IMR-90 (cell line): ENCODE measurements at regions not wholly inside any gene's neighbourhood (a gene's known extent, or its start where the extent isn't known, plus 50 kb on each side); places are given as distances from the start of the nearest gene placed in this dataset.

ENCODE experiments used
- ATAC-seq: fragments of 200-7000 bp; cut with Tn5 transposase; 2 replicates; pipeline ENCODE4 v1.9.1; 2020; ENCODE audit warnings: low read depth, mild to moderate bottlenecking, moderate library complexity
- BruUV-seq: library from RNA; stranded (reverse); fragments of 400-500 nt; replicated peaks from 2 replicates; lab custom pipeline; 2021; lab: Mats Ljungman, UMichigan
- CTCF ChIA-PET: fragments of 300-600 bp; formaldehyde crosslinking; extraction: SDS; loops from one replicate; lab custom pipeline; 2021; ENCODE audit warnings: antibody characterized with exemption; lab: Yijun Ruan, JAX
- POLR2A ChIA-PET: fragments of 300-600 bp; sonication (Branson Sonifier 250); formaldehyde crosslinking; loops from one replicate; lab custom pipeline; 2022; ENCODE audit warnings: antibody characterized with exemption; ENCODE audit not compliant: unreplicated experiment; lab: Charles Lee
- DNase-seq: peaks from one replicate; pipeline ENCODE4 v3.0.0; 2013
- H2AFZ ChIP-seq: replicated peaks from 2 replicates; pipeline ENCODE3; 2013; ENCODE audit warnings: low read length, mild to moderate bottlenecking; ENCODE audit not compliant: poor library complexity
- H2AK5ac ChIP-seq: 2 replicates; pipeline ENCODE4 v1.6.1; 2013; ENCODE audit warnings: low read depth, low read length, inconsistent platforms
- H2AK9ac ChIP-seq: replicated peaks from 2 replicates; pipeline ENCODE3; 2013; ENCODE audit warnings: mild to moderate bottlenecking, low read depth, low read length, moderate library complexity; ENCODE audit not compliant: poor library complexity
- H2BK120ac ChIP-seq: 2 replicates; pipeline ENCODE4 v1.6.1; 2013; ENCODE audit warnings: low read depth, low read length, inconsistent platforms
- H2BK15ac ChIP-seq: 3 replicates; pipeline ENCODE4 v1.6.1; 2013; ENCODE audit warnings: low read depth, low read length, inconsistent platforms
- H2BK20ac ChIP-seq: 2 replicates; pipeline ENCODE4 v1.6.1; 2013; ENCODE audit warnings: low read depth, mild to moderate bottlenecking, inconsistent platforms, low read length, moderate library complexity
- H2BK5ac ChIP-seq: 2 replicates; pipeline ENCODE4 v1.6.1; 2013; ENCODE audit warnings: mild to moderate bottlenecking, low read depth, low read length, inconsistent platforms; ENCODE audit not compliant: poor library complexity, severe bottlenecking
- H3K14ac ChIP-seq: replicated peaks from 2 replicates; pipeline ENCODE4 v1.6.1; 2013; ENCODE audit warnings: low read depth, low read length, inconsistent platforms
- H3K18ac ChIP-seq: 2 replicates; pipeline ENCODE4 v1.6.1; 2013; ENCODE audit warnings: low read depth, low read length, control low read depth
- H3K23ac ChIP-seq: 2 replicates; pipeline ENCODE4 v1.6.1; 2013; ENCODE audit warnings: low read depth, low read length, inconsistent platforms
- H3K27ac ChIP-seq: 2 replicates; pipeline ENCODE4 v1.5.1; 2013; ENCODE audit warnings: mild to moderate bottlenecking, control low read depth, low read length; ENCODE audit not compliant: insufficient read depth
- H3K27me3 ChIP-seq: 2 replicates; pipeline ENCODE4 v1.6.1; 2013; ENCODE audit warnings: low read length; ENCODE audit not compliant: control insufficient read depth, insufficient read depth
- H3K36me3 ChIP-seq: 2 replicates; pipeline ENCODE4 v1.6.1; 2013; ENCODE audit warnings: low read length, mixed read lengths; ENCODE audit not compliant: control insufficient read depth, insufficient read depth
- H3K4ac ChIP-seq: 2 replicates; pipeline ENCODE4 v1.6.1; 2013; ENCODE audit warnings: low read depth, low read length, inconsistent platforms
- H3K4me1 ChIP-seq: 2 replicates; pipeline ENCODE4 v1.6.1; 2013; ENCODE audit warnings: low read length, mixed read lengths; ENCODE audit not compliant: control insufficient read depth, insufficient read depth
- H3K4me2 ChIP-seq: 2 replicates; pipeline ENCODE4 v1.6.1; 2013; ENCODE audit warnings: low read depth, mild to moderate bottlenecking, control low read depth, low read length, moderate library complexity
- H3K4me3 ChIP-seq: 2 replicates; pipeline ENCODE4 v1.5.1; 2013; ENCODE audit warnings: low read depth, mild to moderate bottlenecking, control low read depth, low read length, moderate library complexity; ENCODE audit not compliant: insufficient read depth
- H3K56ac ChIP-seq: 2 replicates; pipeline ENCODE4 v1.6.1; 2013; ENCODE audit warnings: low read length, inconsistent platforms; ENCODE audit not compliant: insufficient read depth; ENCODE audit errors: extremely low read depth
- H3K79me1 ChIP-seq, 2 experiments: 2 replicates each; pipeline ENCODE4 v1.6.1; 2013; ENCODE audit warnings: low read length in 2 of 2, inconsistent platforms in 1 of 2, low read depth in 1 of 2
- H3K9ac ChIP-seq: 2 replicates; pipeline ENCODE4 v1.6.1; 2013; ENCODE audit warnings: low read depth, low read length, control low read depth
- H3K9me1 ChIP-seq: 2 replicates; pipeline ENCODE4 v1.6.1; 2013; ENCODE audit warnings: low read length, inconsistent platforms; ENCODE audit not compliant: insufficient read depth
- H3K9me3 ChIP-seq: 2 replicates; pipeline ENCODE4 v1.6.1; 2013; ENCODE audit warnings: low read length; ENCODE audit not compliant: control insufficient read depth, insufficient read depth
- H4K20me1 ChIP-seq: 2 replicates; pipeline ENCODE4 v1.6.1; 2013; ENCODE audit warnings: low read length, inconsistent platforms; ENCODE audit not compliant: insufficient read depth
- H4K5ac ChIP-seq: 2 replicates; pipeline ENCODE4 v1.6.1; 2013; ENCODE audit warnings: mild to moderate bottlenecking, low read depth, low read length, control low read depth
- H4K8ac ChIP-seq, 2 experiments: 2 replicates each; pipeline ENCODE4 v1.6.1; 2013; ENCODE audit warnings: low read depth in 2 of 2, low read length in 2 of 2, control low read depth in 1 of 2, inconsistent platforms in 1 of 2
- H4K91ac ChIP-seq: 2 replicates; pipeline ENCODE4 v1.6.1; 2013; ENCODE audit warnings: low read depth, low read length, inconsistent platforms; ENCODE audit not compliant: insufficient read depth
- CHD1 ChIP-seq: IDR thresholded peaks from 2 replicates; pipeline ENCODE4 v1.6.1; 2012; ENCODE audit warnings: low read depth, low read length, improper control_type of control experiment
- CTCF ChIP-seq: conservative IDR thresholded peaks from 2 replicates; pipeline ENCODE4 v1.5.1; 2012; ENCODE audit warnings: mild to moderate bottlenecking, low read depth, low read length, improper control_type of control experiment
- ELK1 ChIP-seq: fragments of 150-350 bp; IDR thresholded peaks from 2 replicates; pipeline ENCODE4 v1.6.1; 2016; ENCODE audit warnings: low read depth, mild to moderate bottlenecking, low read length, moderate library complexity, borderline replicate concordance
- FOS ChIP-seq: fragments of 150-350 bp; IDR thresholded peaks from 2 replicates; pipeline ENCODE4 v1.6.1; 2016; ENCODE audit warnings: low read depth, low read length
- NFE2L2 ChIP-seq: fragments of 150-350 bp; IDR thresholded peaks from 2 replicates; pipeline ENCODE4 v1.6.1; 2016; ENCODE audit warnings: low read depth, mild to moderate bottlenecking, low read length
- RCOR1 ChIP-seq: IDR thresholded peaks from 2 replicates; pipeline ENCODE4 v1.6.1; 2012; ENCODE audit warnings: mild to moderate bottlenecking, low read length, improper control_type of control experiment; ENCODE audit not compliant: insufficient replicate concordance
- RFX5 ChIP-seq: IDR thresholded peaks from 2 replicates; pipeline ENCODE4 v1.8.0; 2012; ENCODE audit warnings: low read depth, mild to moderate bottlenecking, low read length, moderate library complexity
- WGBS, 2 experiments: methylation state at CpG; one replicate each; pipeline versions ENCODE4 v1.1.5 to v1.1.7; 2013; ENCODE audit warnings: missing lambda C conversion rate in 2 of 2; ENCODE audit not compliant: insufficient read length in 1 of 2; ENCODE audit errors: extremely low coverage in 2 of 2; 5-methylcytosine and 5-hydroxymethylcytosine counted together
- dilution Hi-C: fragments of 300-500 bp; cut with HindIII; formaldehyde crosslinking; loops from one replicate; pipeline ENCODE4 v1.14.3; 2018; ENCODE audit warnings: low sequenced_read_pairs; ENCODE audit not compliant: unreplicated experiment
- in situ Hi-C: fragments of 300-500 bp; cut with MboI; formaldehyde crosslinking; loops from 3 replicates; pipeline ENCODE4 v1.14.3; 2019; ENCODE audit warnings: low sequenced_read_pairs, inconsistent platforms, mixed read lengths
- intact Hi-C: fragments of 100-400 bp; cut with micrococcal nuclease; formaldehyde crosslinking; loops from 2 replicates; pipeline ENCODE4 v1.10.0; 2022

GRCh38 chr3:66153481-66154443 is 67.0 kb upstream of the SLC25A26 start:
- Histone ChIP-seq H3K4me2 (peak overlapping the region; percentile 71), H3K27me3 (peaks cover 9% of the 10 kb centered on the region), H2BK20ac (no peak overlapping the region), H3K36me3 (no peaks in the 10 kb centered on the region), H2AFZ (peak overlapping the region; percentile 54), H3K9ac (0 out of 2 replicates have a peak overlapping the region, but pooled peaks have one; percentile 15), H4K91ac (no peak overlapping the region), H2BK120ac (no peak overlapping the region), H3K18ac (no peak overlapping the region), H3K4me1 (peaks cover 2% of the 10 kb centered on the region; the same call in 1 of the 2 replicates), H3K9me3 (no peaks in the 10 kb centered on the region), H2AK5ac (no peak overlapping the region), H4K5ac (no peak overlapping the region), H3K4ac (no peak overlapping the region), H4K8ac (no peak overlapping the region), H3K9me1 (no peaks in the 10 kb centered on the region), H3K27ac (no peak overlapping the region), H3K23ac (no peak overlapping the region), H2BK15ac (no peak overlapping the region), H2AK9ac (no peak overlapping the region), H3K4me3 (peak overlapping the region; percentile 24; the same call in 1 of the 2 replicates), H3K56ac (no peak overlapping the region), H3K14ac (no peak overlapping the region), H3K79me1 (no peaks in the 10 kb centered on the region), H4K20me1 (no peaks in the 10 kb centered on the region), H2BK5ac (no peak overlapping the region)
- dilution Hi-C loops: no loop called here
- POLR2A ChIA-PET: no interaction called here
- ATAC-seq (peak; percentile 83), DNase-seq (peak; percentile 35)
- CTCF ChIA-PET: interaction anchor here (0.6 to 0.8 kb wide), 2 partner anchors 14 to 96 kb away, joined by 3 to 4 read pairs; no protein-coding TSS in a partner anchor
- intact Hi-C loops: no loop called here
- no TSS peak for BruUV-seq
- in situ Hi-C loops: no loop called here
- WGBS, 2 experiments: 71% methylated on average over 10 of the region's 25 CpGs; no CpG with 5 or more reads in 1 of the 2 experiments
- no peak for TF ChIP-seq CHD1
- no peak for TF ChIP-seq FOS
- no peak for TF ChIP-seq RFX5
- no peak for TF ChIP-seq CTCF
- TF ChIP-seq NFE2L2: no peak
- TF ChIP-seq ELK1: no peak
- no peak for TF ChIP-seq RCOR1
